ENCODE measurements at regions not wholly inside any gene's neighbourhood (a gene's known extent, or its start where the extent isn't known, plus 50 kb on each side); places are given as distances from the start of the nearest gene placed in this dataset.
"Not testable (repeated sequence)": the region's sequence is repeated elsewhere in the genome, so short reads cannot be mapped to it uniquely, and the experiment has no call there.

DNA sequence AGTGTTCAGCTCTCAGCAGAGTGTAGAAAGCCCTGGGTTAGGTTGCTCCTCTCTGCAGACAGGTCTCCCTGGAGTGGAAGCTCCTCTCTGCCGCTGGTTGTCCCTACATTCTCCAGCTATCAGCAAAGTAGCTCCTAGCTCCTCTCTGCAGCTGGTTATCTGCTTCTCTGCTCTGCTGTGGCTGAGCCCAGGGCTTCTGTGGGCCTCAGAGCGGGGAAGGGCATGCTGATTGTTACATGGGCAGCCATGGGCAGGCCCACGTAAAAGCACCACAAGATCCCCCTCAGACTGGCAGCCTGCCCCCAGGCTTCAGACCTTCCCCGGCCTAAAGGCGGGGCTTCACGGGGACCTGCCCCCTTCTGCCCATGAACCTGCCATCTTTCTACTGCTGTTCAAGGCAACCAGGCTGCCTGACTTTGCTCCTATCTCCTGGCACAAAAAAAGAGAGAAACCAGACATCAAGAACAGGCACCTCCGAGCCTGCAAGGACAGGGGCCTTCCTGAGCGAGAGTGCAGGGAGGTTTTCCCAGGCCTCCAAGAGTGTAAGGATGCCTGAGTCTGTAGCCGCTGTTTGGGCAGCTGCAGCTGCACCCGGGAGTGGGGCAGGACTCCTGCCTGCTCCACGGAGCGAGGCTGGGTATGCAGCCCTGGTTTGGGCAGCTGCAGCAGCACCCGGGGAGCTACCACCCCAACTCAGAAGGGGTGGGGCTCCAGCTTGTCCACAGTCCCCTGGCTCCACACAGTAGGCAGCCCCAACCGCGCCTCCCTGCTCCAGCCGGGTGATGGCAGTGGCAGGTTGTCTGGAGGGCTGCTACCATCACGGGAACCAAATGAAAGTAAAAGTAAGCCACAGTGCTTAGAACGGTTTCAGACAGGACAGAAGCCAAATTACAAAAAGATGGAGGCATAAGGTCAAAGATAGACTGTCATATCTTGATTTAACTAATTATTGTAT lies 298.7 kb upstream of the POTED start:
- not testable (repeated sequence) for TF ChIP-seq POLR2A (IDR thresholded peaks at IDR 0.05)
- TF ChIP-seq, protein P1, sequence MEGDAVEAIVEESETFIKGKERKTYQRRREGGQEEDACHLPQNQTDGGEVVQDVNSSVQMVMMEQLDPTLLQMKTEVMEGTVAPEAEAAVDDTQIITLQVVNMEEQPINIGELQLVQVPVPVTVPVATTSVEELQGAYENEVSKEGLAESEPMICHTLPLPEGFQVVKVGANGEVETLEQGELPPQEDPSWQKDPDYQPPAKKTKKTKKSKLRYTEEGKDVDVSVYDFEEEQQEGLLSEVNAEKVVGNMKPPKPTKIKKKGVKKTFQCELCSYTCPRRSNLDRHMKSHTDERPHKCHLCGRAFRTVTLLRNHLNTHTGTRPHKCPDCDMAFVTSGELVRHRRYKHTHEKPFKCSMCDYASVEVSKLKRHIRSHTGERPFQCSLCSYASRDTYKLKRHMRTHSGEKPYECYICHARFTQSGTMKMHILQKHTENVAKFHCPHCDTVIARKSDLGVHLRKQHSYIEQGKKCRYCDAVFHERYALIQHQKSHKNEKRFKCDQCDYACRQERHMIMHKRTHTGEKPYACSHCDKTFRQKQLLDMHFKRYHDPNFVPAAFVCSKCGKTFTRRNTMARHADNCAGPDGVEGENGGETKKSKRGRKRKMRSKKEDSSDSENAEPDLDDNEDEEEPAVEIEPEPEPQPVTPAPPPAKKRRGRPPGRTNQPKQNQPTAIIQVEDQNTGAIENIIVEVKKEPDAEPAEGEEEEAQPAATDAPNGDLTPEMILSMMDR (IDR thresholded peaks at IDR 0.05): not testable (repeated sequence)

Data from tibial nerve (tissue), 3 donors.